H54 (cell line): ENCODE measurements at regions not wholly inside any gene's neighbourhood (a gene's known extent, or its start where the extent isn't known, plus 50 kb on each side); places are given as distances from the start of the nearest gene placed in this dataset.
"Not testable (repeated sequence)": the region's sequence is repeated elsewhere in the genome, so short reads cannot be mapped to it uniquely, and the experiment has no call there.

ENCODE experiments used
- DNase-seq: peaks from one replicate; pipeline ENCODE4 v3.0.0; 2011; ENCODE audit warnings: low spot score, mixed read lengths; ENCODE audit not compliant: insufficient read length
- FAIRE-seq: peaks from 3 replicates; lab custom pipeline; 2011; peaks lifted over from hg19 to GRCh38; lab: Jason Lieb, UNC
- POLR2A ChIP-seq: IDR thresholded peaks from 2 replicates; pipeline ENCODE4 v1.6.1; 2011; ENCODE audit warnings: low read depth, mild to moderate bottlenecking, low read length

DNA sequence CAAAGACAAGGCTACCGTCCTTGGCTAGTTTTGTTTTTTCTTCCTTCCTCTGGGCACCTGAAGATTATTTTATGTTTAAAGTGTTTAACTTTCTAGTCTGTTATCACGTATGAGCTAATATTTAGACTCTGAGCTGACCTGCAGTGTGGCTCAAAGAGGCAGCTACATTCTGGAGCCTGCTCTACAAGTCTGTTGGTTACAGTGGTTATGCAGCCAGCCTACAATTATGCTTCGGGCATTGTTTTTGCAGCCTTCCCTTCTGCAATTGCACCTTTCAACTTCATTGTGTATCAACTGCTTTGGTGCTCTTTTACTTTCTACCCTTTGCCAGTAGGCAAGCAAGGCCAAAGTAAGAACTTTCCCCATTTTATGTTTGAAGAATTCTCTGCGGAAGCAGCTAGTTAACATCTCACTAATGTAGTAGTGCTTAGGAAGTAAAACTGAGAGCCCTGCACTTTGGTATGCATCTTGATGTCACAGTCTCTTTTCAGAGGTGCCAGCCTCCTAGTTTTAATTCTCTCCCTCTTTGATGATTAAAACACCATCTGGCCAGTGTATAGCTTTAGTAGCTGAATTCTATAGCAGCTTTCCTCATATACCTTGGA lies 322.1 kb downstream of the FAM170A start:
- no peak for FAIRE-seq
- DNase-seq = no peak
- no peak for TF ChIP-seq POLR2A

DNA sequence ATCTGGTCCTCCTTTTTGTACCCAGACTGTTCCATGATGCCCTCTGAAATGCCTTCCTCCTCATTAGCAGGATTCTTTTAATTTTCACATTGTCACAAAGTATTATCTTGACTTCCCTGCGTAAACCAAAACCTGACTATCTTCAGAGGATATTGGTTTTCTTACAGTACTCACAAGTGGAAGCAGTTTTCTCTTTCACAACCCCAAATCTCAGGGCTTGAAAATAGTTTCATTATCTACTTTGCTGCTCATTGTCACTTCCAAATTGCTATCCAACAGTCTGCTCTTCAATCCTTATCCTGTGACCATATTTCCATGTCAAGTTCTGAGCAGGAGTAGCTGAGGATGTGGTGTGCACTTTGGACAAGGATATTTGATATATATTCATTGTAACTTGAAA lies 324.1 kb downstream of the FAM170A start:
- FAIRE-seq (no peak), DNase-seq (no peak)
- no peak for TF ChIP-seq POLR2A

DNA sequence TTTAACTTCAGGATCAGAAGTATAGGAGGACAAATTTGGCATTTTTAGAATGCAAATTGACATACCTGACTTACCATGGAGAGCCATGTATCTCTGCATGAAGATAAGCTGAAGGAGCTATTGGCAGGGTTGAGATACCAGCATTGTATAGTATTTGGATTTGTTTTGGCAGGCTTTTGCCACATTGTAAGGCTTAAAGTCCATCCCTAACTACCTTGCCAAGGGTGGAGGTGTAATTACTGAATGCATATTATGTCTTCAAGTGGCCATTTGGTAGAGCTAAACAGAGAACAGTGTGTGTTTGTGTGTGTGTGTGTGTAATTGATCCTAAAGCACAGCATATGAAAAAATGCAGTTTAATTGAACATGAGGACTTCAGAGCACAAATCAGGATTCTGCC lies 324.7 kb downstream of the FAM170A start:
- TF ChIP-seq POLR2A = no peak
- DNase-seq = no peak
- no peak for FAIRE-seq

DNA sequence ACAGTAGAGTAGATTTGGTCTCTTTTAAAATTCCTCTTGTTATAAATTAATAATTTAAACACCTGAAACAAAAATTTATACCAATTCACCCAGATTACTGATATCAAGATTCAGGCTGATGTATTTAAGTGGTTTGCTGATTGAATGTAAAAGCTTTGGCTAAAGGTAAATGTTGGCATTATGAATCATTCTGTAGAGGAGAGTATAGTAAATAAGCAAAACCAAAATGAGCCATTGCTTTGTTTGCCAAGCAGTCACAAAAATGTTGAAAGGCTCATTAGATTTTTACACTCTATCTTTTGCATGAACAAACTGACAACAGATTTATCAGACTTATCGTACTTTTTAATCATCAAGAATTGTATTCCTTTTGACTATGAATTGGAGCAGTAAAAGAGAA lies 332.6 kb downstream of the FAM170A start:
- TF ChIP-seq POLR2A = no peak
- no peak for DNase-seq
- no peak for FAIRE-seq

DNA sequence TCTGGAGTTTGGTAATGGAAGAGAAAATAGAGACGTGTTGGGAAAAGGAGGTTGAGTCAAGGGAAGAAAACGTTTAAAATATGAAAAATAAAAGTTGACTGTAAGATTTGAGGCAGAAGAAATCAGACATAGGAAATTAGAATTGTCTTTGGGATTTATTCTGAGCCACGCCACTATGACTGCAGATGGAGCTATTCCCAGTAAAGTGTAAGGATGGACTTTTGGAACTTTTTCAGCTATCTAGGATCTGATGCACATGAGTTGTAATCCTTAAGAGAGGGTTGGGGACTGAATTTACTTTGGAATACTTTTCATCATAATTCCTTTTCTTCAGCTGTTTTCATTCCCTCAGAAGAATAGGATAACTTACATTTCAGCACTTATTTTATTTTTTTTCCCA lies 336.7 kb downstream of the FAM170A start:
- no peak for FAIRE-seq
- TF ChIP-seq POLR2A = no peak
- no peak for DNase-seq

DNA sequence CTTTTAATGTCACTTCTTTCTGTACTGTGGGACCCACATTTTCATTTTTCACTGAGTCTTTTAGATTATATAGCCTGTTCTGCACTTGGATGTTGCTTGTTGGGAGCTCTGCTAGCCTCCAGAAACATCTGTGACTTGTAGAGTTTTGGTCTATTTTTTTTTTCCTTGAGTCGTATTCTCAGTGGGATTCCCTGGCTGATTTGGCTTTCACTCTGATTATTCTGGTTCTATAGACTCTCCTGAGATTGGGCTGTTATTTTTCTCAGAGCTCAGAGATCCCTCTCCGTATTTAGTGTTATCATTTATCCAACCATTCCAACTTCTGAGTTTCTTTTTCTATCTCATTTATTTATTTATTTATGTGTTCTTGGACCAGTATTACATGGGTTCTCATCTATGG lies 339.3 kb downstream of the FAM170A start:
- FAIRE-seq (no peak), DNase-seq (no peak)
- TF ChIP-seq POLR2A = no peak

DNA sequence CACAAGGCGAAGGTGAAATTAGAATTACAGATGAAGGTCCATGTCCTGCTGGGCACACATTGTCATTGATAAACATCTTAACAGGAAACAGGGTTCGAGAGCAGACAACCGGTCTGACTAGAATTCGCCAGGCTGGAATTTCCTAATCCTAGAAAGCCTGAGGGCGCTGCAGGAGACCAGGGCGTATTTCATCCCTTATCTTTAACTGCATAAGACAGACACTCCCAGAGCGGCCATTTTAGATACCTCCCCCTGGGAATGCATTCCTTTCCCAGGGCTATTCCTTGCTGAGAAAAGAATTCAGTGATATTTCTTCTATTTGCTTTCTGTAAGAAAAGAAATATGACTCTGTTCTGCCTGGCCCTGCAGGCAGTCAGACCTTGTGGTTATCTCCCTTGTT lies 357.7 kb downstream of the FAM170A start:
- not testable (repeated sequence) for DNase-seq, FAIRE-seq

DNA sequence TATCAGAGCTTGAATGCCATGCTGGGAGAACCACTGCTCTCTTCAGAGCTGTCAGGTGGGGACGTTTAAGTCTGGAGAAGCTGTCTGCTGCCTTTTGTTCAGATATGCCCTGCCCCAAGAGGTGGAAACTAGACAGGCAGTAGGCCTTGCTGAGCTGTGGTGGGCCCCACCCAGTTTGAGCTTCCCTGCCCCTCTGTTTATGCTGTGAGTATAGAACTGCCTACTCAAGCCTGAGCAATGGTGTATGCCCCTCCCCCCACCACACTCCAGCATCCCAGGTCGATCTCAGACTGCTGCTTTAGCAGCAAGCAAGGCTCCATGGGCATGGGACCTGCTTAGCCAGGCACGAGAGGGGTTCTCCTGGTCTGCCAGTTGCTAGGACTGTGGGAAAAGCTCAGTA lies 362.3 kb downstream of the FAM170A start:
- no peak for DNase-seq
- no peak for TF ChIP-seq POLR2A

DNA sequence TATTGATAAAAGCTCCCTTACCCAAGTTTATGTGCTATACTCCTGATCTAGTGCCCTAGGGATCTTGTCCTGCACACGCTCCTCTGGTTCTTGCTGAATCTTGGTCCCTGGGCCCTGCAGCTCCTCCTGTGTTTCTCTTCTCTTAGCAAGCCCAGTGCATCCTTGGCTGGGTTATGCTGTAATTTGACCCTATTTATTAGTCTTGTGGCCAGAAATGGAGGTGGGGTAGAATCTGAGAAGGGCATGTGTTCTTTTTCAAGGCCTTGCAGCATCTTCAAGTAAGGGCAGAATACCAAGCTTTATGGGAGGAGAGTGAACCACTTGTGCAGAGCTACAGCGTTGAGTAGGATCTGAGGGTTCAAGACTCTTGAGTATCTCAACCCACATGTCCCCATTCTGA lies 366.8 kb downstream of the FAM170A start:
- FAIRE-seq (no peak), DNase-seq (no peak)
- no peak for TF ChIP-seq POLR2A

More for the DNA sequence above, 362.3 kb downstream of the FAM170A start:
- no peak for FAIRE-seq

DNA sequence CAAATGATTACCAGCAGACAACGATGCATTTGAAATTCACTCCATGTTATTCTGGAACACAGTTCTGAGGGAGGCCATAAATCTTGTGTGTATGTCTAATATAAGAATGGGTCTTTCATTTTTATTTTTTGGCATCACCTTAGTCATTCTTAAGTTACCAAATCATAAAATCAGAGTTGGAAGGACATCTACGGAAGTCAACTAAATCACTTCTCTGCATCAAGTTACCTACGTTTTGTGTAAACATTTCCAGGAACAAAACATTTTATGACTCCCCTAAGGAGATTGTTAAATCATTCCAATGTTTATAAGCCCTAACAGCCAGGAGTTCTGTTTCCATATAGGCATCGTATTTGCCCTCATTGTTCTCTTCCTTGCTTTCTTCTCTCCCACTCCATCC lies 378.2 kb downstream of the FAM170A start:
- no peak for FAIRE-seq

DNA sequence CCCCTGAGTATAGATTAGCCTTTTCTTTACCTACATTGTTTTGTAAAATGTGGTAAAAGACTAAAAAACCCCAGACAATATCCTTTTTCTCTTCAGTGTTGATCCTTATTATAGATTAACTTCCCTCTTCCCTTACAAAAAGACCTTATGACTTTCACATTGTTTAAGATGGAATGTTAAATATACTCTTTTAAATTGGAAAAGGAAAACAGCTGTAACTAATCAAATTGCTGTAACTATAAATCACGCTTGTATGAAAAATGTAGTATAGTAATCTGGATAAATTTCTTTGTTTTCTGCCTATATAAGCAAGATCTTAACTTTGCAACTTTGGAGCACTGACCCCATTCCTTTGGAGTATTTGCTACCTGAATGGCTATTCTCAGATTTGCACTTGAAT lies 383.1 kb downstream of the FAM170A start:
- DNase-seq (no peak), FAIRE-seq (no peak)
- TF ChIP-seq POLR2A = no peak

More for the DNA sequence above, 378.2 kb downstream of the FAM170A start:
- no peak for DNase-seq
- no peak for TF ChIP-seq POLR2A

DNA sequence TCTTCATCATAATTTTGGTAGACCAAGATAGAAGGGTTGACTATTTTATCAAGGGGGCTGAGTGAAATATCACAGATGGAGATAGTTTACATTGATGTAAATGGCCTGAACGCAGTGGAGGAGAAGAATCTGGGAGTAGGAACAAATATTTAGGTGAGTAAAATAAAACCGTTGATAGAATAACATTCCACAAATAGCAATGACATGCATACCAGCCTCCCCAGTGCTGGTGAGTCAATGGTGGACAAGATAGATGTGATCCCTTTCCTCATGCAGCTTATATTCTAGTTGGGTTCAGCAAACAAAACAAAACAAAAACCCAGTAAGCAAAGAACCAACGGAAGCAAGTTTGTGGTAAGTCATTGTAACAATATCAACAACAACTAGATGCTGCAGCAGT lies 385.2 kb downstream of the FAM170A start:
- no peak for TF ChIP-seq POLR2A
- FAIRE-seq (no peak), DNase-seq (no peak)

DNA sequence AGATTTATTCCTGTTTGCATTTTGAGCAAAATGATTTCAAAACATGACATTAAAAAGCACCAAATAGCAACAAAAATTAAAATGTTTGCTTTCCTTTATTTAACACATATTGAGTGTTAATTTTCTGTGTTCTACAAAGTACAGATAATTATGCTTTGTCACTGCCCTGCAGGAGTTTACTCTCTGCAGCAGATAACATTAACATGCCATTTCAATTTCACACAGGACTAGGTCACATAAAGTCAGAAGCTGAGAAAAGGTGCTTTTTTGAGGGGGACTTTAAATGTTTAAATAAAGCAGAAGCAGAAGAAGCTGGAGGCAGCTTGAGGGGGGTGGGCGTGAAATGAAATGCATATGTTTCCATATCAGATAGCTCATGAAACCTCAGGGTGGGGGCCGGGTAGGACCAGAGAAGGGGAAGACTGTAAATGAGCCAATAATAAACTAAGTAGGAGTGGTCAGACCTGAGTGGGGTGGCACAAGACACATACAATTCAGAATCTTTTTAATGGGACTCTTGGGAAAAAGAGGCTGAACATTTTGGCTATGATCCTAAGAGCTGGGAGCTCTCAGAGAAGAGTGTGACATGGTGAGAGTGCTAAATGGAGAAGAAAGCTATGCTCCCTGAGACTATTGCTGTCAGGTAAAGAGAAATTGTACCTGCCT lies 387.5 kb downstream of the FAM170A start:
- no peak for FAIRE-seq
- no peak for TF ChIP-seq POLR2A

DNA sequence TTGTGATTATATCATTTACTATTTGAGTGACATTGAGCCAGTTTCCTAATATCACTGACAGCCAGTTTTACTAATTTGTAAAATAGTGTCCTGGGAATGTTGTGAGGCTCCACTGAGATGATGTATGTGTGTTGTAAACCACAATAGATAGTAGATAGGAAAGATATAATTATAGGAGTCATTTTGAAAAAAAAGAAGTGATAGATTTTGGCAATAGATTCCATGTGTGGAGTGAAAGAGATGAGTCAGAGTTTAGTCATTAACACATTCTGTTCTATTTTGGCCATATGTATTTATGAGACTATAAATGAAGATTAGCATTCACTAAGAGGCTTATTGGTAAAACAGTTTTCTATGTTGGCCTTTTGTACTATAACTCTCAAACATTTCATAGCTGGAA lies 388.2 kb downstream of the FAM170A start:
- DNase-seq (no peak), FAIRE-seq (no peak)

More for the DNA sequence above, 387.5 kb downstream of the FAM170A start:
- no peak for DNase-seq

DNA sequence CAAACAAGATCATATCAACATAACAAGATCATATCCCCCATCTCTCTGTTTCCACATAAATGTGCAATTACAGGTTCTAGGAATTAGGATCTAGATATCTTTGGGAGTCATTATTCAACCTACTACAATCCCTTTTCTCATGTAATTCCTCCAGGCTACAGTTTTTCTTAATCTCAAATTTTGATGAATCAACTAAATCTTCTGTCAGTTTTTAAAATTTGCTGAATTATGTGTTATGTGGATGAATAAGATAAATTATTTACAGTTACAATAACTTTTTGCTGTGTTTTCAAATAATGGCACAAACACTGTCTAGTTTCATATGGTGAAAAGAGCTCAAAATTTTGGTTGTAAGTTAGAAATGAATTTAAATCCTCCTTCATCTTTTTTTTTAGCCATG lies 405.8 kb downstream of the FAM170A start:
- no peak for TF ChIP-seq POLR2A
- FAIRE-seq = no peak

More for the DNA sequence above, 388.2 kb downstream of the FAM170A start:
- TF ChIP-seq POLR2A = no peak

More for the DNA sequence above, 405.8 kb downstream of the FAM170A start:
- DNase-seq = no peak
